H9 (cell line): ENCODE measurements at regions not wholly inside any gene's neighbourhood (a gene's known extent, or its start where the extent isn't known, plus 50 kb on each side); places are given as distances from the start of the nearest gene placed in this dataset.

ENCODE experiments used
- DNase-seq: peaks from one replicate; pipeline ENCODE4 v3.0.0-alpha.2; 2017
- H2AFZ ChIP-seq: one replicate; pipeline ENCODE4 v1.6.1; 2013; ENCODE audit warnings: mild to moderate bottlenecking, low read length, control low read depth, moderate library complexity
- H2AK5ac ChIP-seq: 2 replicates; pipeline ENCODE4 v1.6.1; 2013; ENCODE audit warnings: low read length, control low read depth, mixed read lengths; ENCODE audit not compliant: insufficient read length
- H2BK120ac ChIP-seq: one replicate; pipeline ENCODE4 v1.6.1; 2013; ENCODE audit warnings: low read depth, mild to moderate bottlenecking, low read length, control low read depth, inconsistent platforms; ENCODE audit not compliant: poor library complexity, severe bottlenecking
- H2BK12ac ChIP-seq: 2 replicates; pipeline ENCODE4 v1.6.1; 2013; ENCODE audit warnings: low read length, control low read depth, mixed read lengths, low read depth; ENCODE audit not compliant: insufficient read length
- H2BK15ac ChIP-seq: 2 replicates; pipeline ENCODE4 v1.6.1; 2013; ENCODE audit warnings: low read depth, low read length, control low read depth
- H2BK20ac ChIP-seq: one replicate; pipeline ENCODE4 v1.6.1; 2013; ENCODE audit warnings: low read depth, mild to moderate bottlenecking, low read length, control low read depth, inconsistent platforms; ENCODE audit not compliant: poor library complexity, severe bottlenecking
- H2BK5ac ChIP-seq: 2 replicates; pipeline ENCODE4 v1.6.1; 2013; ENCODE audit warnings: low read length, control low read depth, mixed read lengths; ENCODE audit not compliant: insufficient read length
- H3K14ac ChIP-seq: 2 replicates; pipeline ENCODE4 v1.6.1; 2013; ENCODE audit warnings: low read length, control low read depth; ENCODE audit not compliant: insufficient read depth
- H3K18ac ChIP-seq: 2 replicates; pipeline ENCODE4 v1.6.1; 2013; ENCODE audit warnings: low read depth, mild to moderate bottlenecking, mixed read lengths, low read length, control low read depth; ENCODE audit not compliant: insufficient read length
- H3K23ac ChIP-seq: 2 replicates; pipeline ENCODE4 v1.6.1; 2013; ENCODE audit warnings: low read length, control low read depth, mixed read lengths, low read depth; ENCODE audit not compliant: insufficient read length
- H3K23me2 ChIP-seq: 2 replicates; pipeline ENCODE4 v1.6.1; 2013; ENCODE audit warnings: low read depth, mild to moderate bottlenecking, mixed read lengths, low read length, control low read depth; ENCODE audit not compliant: insufficient read length, poor library complexity, severe bottlenecking
- H3K27ac ChIP-seq: 2 replicates; pipeline ENCODE4 v1.5.1; 2013; ENCODE audit warnings: low read length, control low read depth, mixed read lengths, low read depth; ENCODE audit not compliant: insufficient read length
- H3K27me3 ChIP-seq: 2 replicates; pipeline ENCODE4 v1.6.1; 2013; ENCODE audit warnings: low read length, control low read depth, inconsistent platforms; ENCODE audit not compliant: insufficient read depth
- H3K4ac ChIP-seq: 2 replicates; pipeline ENCODE4 v1.6.1; 2013; ENCODE audit warnings: low read depth, mild to moderate bottlenecking, control low read depth, inconsistent platforms, low read length, moderate library complexity
- H3K4me1 ChIP-seq: 2 replicates; pipeline ENCODE4 v1.6.1; 2013; ENCODE audit warnings: low read length, control low read depth, inconsistent platforms; ENCODE audit not compliant: insufficient read depth
- H3K4me2 ChIP-seq: 2 replicates; pipeline ENCODE4 v1.6.1; 2013; ENCODE audit warnings: low read length, control low read depth, mixed read lengths; ENCODE audit not compliant: insufficient read length, insufficient read depth
- H3K56ac ChIP-seq: 2 replicates; pipeline ENCODE4 v1.6.1; 2013; ENCODE audit warnings: low read depth, mild to moderate bottlenecking, mixed read lengths, low read length, control low read depth; ENCODE audit not compliant: insufficient read length
- H3K79me1 ChIP-seq: 2 replicates; pipeline ENCODE4 v1.6.1; 2013; ENCODE audit warnings: low read depth, mild to moderate bottlenecking, moderate library complexity, low read length, control low read depth, inconsistent platforms; ENCODE audit not compliant: insufficient read depth, poor library complexity, severe bottlenecking
- H3K79me2 ChIP-seq: 2 replicates; pipeline ENCODE4 v1.6.1; 2013; ENCODE audit warnings: low read length, control low read depth, inconsistent platforms; ENCODE audit not compliant: insufficient read depth
- H3K9ac ChIP-seq: 2 replicates; pipeline ENCODE4 v1.6.1; 2013; ENCODE audit warnings: low read length, control low read depth, mixed read lengths; ENCODE audit not compliant: insufficient read length; ENCODE audit errors: extremely low read depth
- H3K9me3 ChIP-seq: one replicate; pipeline ENCODE4 v1.6.1; 2013; ENCODE audit warnings: low read depth, low read length, inconsistent platforms; ENCODE audit not compliant: control insufficient read depth
- H3T11ph ChIP-seq: one replicate; pipeline ENCODE4 v1.6.1; 2013; ENCODE audit warnings: mild to moderate bottlenecking, low read length, control low read depth, inconsistent platforms
- H4K20me1 ChIP-seq: one replicate; pipeline ENCODE4 v1.6.1; 2013; ENCODE audit not compliant: control insufficient read depth, insufficient read length, insufficient read depth
- H4K5ac ChIP-seq: 2 replicates; pipeline ENCODE4 v1.6.1; 2013; ENCODE audit warnings: low read depth, mild to moderate bottlenecking, mixed read lengths, low read length, control low read depth; ENCODE audit not compliant: insufficient read length
- H4K8ac ChIP-seq: replicated peaks from 2 replicates; pipeline ENCODE4 v1.6.1; 2013; ENCODE audit warnings: low read length, control low read depth, mixed read lengths, low read depth; ENCODE audit not compliant: insufficient read length
- H4K91ac ChIP-seq: 2 replicates; pipeline ENCODE4 v1.6.1; 2013; ENCODE audit warnings: low read depth, mild to moderate bottlenecking, moderate library complexity, mixed read lengths, low read length, control low read depth; ENCODE audit not compliant: insufficient read length
- H3K27ac Mint-ChIP-seq, 3 experiments: 2 replicates in 2 of 3; 3 replicates in 1 of 3; pipeline ENCODE4 v1.8.0; 2020 to 2021; ENCODE audit warnings: mixed read lengths in 3 of 3, mild to moderate bottlenecking in 1 of 3, moderate library complexity in 1 of 3
- H3K27me3 Mint-ChIP-seq: 2 replicates; pipeline ENCODE4 v1.8.0; 2021; ENCODE audit warnings: low read depth, mild to moderate bottlenecking, moderate library complexity, mixed read lengths
- H3K36me3 Mint-ChIP-seq, 3 experiments: 2 replicates in 2 of 3; 3 replicates in 1 of 3; pipeline ENCODE4 v1.8.0; 2020 to 2021; ENCODE audit warnings: low read depth in 3 of 3, mixed read lengths in 3 of 3; ENCODE audit not compliant: insufficient read depth in 1 of 3
- H3K4me1 Mint-ChIP-seq, 2 experiments: 2 replicates each; pipeline ENCODE4 v1.8.0; 2020; ENCODE audit warnings: mixed read lengths in 2 of 2
- H3K4me3 Mint-ChIP-seq, 2 experiments: 2 replicates in 1 of 2; 3 replicates in 1 of 2; pipeline ENCODE4 v1.8.0; 2020 to 2021; ENCODE audit warnings: mild to moderate bottlenecking in 2 of 2, mixed read lengths in 2 of 2, moderate library complexity in 1 of 2
- H3K9me3 Mint-ChIP-seq, 2 experiments: 2 replicates in 1 of 2; 3 replicates in 1 of 2; pipeline ENCODE4 v1.8.0; 2020; ENCODE audit warnings: mild to moderate bottlenecking in 2 of 2, mixed read lengths in 2 of 2, moderate library complexity in 1 of 2
- WGBS: extraction: QIAGEN DNeasy Blood & Tissue Kit; methylation state at CpG from one replicate; pipeline ENCODE4 v1.1.7; 2013; ENCODE audit warnings: missing lambda C conversion rate, low lambda C conversion rate, mixed read lengths; ENCODE audit not compliant: insufficient read length; ENCODE audit errors: extremely low coverage; 5-methylcytosine and 5-hydroxymethylcytosine counted together
- TF ChIP-seq, protein P1 (sequence below): fragments of 200-600 bp; sonication (generic); conservative IDR thresholded peaks from 3 replicates; pipeline ENCODE4 v1.8.0; 2021; ENCODE audit warnings: antibody characterized with exemption, mild to moderate bottlenecking

GRCh38 chr20:61092251-61092650 lies 159.8 kb upstream of the CDH4 start:
- H3K23ac ChIP-seq: no peak overlapping the region
- no peak overlapping the region for H3K4me2 ChIP-seq
- no peak overlapping the region for H3K4me3 Mint-ChIP-seq
- TF ChIP-seq, protein P1, sequence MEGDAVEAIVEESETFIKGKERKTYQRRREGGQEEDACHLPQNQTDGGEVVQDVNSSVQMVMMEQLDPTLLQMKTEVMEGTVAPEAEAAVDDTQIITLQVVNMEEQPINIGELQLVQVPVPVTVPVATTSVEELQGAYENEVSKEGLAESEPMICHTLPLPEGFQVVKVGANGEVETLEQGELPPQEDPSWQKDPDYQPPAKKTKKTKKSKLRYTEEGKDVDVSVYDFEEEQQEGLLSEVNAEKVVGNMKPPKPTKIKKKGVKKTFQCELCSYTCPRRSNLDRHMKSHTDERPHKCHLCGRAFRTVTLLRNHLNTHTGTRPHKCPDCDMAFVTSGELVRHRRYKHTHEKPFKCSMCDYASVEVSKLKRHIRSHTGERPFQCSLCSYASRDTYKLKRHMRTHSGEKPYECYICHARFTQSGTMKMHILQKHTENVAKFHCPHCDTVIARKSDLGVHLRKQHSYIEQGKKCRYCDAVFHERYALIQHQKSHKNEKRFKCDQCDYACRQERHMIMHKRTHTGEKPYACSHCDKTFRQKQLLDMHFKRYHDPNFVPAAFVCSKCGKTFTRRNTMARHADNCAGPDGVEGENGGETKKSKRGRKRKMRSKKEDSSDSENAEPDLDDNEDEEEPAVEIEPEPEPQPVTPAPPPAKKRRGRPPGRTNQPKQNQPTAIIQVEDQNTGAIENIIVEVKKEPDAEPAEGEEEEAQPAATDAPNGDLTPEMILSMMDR: no peak
- no peak overlapping the region for H3K27ac ChIP-seq
- no peaks in the 10 kb centered on the region for H3K23me2 ChIP-seq
- H3K4ac ChIP-seq: no peak overlapping the region
- H4K91ac ChIP-seq: no peak overlapping the region
- H3K79me1 ChIP-seq: no peaks in the 10 kb centered on the region
- peaks cover 67% of the 10 kb centered on the region for H3K27me3 Mint-ChIP-seq
- no peak overlapping the region for H2AFZ ChIP-seq
- no peak overlapping the region for H3K18ac ChIP-seq
- DNase-seq: no peak
- H3K79me2 ChIP-seq: no peaks in the 10 kb centered on the region
- H3K4me1 Mint-ChIP-seq: peaks cover 13 to 18% of the 10 kb centered on the region in 2 experiments
- no peak overlapping the region for H2BK120ac ChIP-seq
- H3K9me3 Mint-ChIP-seq: peaks cover 12 to 23% of the 10 kb centered on the region in 2 experiments
- H4K8ac ChIP-seq: no peak overlapping the region
- H3K56ac ChIP-seq: no peak overlapping the region
- no peak overlapping the region for H3K27ac Mint-ChIP-seq
- no peak overlapping the region for H2BK12ac ChIP-seq
- no peaks in the 10 kb centered on the region for H3K9me3 ChIP-seq
- no peak overlapping the region for H2BK5ac ChIP-seq
- H2AK5ac ChIP-seq: no peak overlapping the region
- H3K36me3 Mint-ChIP-seq: no peaks in the 10 kb centered on the region; a peak in 2 of 7 replicates
- H2BK20ac ChIP-seq: no peak overlapping the region
- H3K9ac ChIP-seq: no peak overlapping the region
- no peaks in the 10 kb centered on the region for H4K20me1 ChIP-seq
- H3K27me3 ChIP-seq: no peaks in the 10 kb centered on the region; the same call in 1 of the 2 replicates
- no peak overlapping the region for H3K14ac ChIP-seq
- H2BK15ac ChIP-seq: no peak overlapping the region
- H4K5ac ChIP-seq: no peak overlapping the region
- H3T11ph ChIP-seq: no peak overlapping the region
- no CpG with 5 or more reads among the region's 9 CpGs for WGBS
- peaks cover 4% of the 10 kb centered on the region for H3K4me1 ChIP-seq
